ENCODE measurements at regions not wholly inside any gene's neighbourhood (a gene's known extent, or its start where the extent isn't known, plus 50 kb on each side); places are given as distances from the start of the nearest gene placed in this dataset.
A peak's percentile ranks its signal among the peaks of the same experiment; 100 is the strongest.

GRCh38 chr7:46841248-46841647 lies 740.7 kb downstream of the TNS3 start:
- no peak for FAIRE-seq
- TF ChIP-seq CTCF (IDR thresholded peaks at IDR 0.05; ENCODE audit: insufficient read depth, low read depth, low read length) (no peak), EZH2 (IDR thresholded peaks at IDR 0.05; ENCODE audit: insufficient read depth, low read length) (no peak)
- no peak for DNase-seq (ENCODE audit: low read depth)
- Mint-ChIP-seq H3K9me3 (ENCODE audit: unreplicated experiment) (peaks cover 7% of the 10 kb centered on the region), H3K4me1 (ENCODE audit: low read depth, unreplicated experiment) (peaks cover under 1% of the 10 kb centered on the region), H3K36me3 (ENCODE audit: low read depth, unreplicated experiment) (no peaks in the 10 kb centered on the region), H3K4me3 (ENCODE audit: unreplicated experiment) (no peak overlapping the region), H3K27me3 (ENCODE audit: low read depth, unreplicated experiment) (no peaks in the 10 kb centered on the region), H3K27ac (ENCODE audit: unreplicated experiment) (no peak overlapping the region)
- no peak overlapping the region for H3K27ac ChIP-seq (ENCODE audit: low read depth, low read length)
- no peak overlapping the region for H3K4me2 ChIP-seq (ENCODE audit: low read length)
- no peak overlapping the region for H3K4me3 ChIP-seq (ENCODE audit: insufficient read depth, low read depth, low read length)
- no peak overlapping the region for H3K9ac ChIP-seq (ENCODE audit: low read length)
- no peaks in the 10 kb centered on the region for H3K79me2 ChIP-seq (ENCODE audit: insufficient read depth, low read length)
- H3K9me3 ChIP-seq (ENCODE audit: insufficient read depth, low read depth, low read length) = no peaks in the 10 kb centered on the region
- H3K36me3 ChIP-seq (ENCODE audit: insufficient read depth, low read length) = no peaks in the 10 kb centered on the region
- H2AFZ ChIP-seq (ENCODE audit: low read depth, low read length) = no peak overlapping the region
- H3K4me1 ChIP-seq (ENCODE audit: insufficient read depth, low read length) = no peaks in the 10 kb centered on the region
- no peaks in the 10 kb centered on the region for H3K27me3 ChIP-seq (ENCODE audit: insufficient read depth, low read length)
- H4K20me1 ChIP-seq (ENCODE audit: insufficient read depth, low read length) = no peaks in the 10 kb centered on the region

DNA sequence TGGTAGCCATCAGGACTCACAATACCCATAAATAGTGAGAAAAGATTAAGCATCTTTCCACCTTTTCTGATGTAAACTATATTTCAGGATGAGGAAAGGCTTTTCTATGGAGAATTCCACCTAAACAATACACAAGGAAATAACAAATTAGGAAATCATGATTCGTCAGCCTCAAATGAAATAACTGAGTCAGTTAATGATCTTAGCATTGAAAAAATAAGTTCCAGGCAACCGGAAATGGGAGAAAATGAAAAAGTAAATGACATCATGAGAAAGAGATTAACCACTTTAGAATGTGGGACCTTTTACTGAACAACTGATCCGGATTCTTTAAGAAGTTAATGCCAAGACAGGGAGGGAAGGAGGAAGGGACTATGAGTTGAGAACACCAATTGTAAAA lies 742.3 kb downstream of the TNS3 start:
- Histone ChIP-seq H4K20me1 (ENCODE audit: insufficient read depth, low read length) (no peaks in the 10 kb centered on the region), H3K9me3 (ENCODE audit: insufficient read depth, low read depth, low read length) (no peaks in the 10 kb centered on the region), H3K4me1 (ENCODE audit: insufficient read depth, low read length) (no peaks in the 10 kb centered on the region), H3K4me2 (ENCODE audit: low read length) (no peak overlapping the region), H3K79me2 (ENCODE audit: insufficient read depth, low read length) (no peaks in the 10 kb centered on the region), H3K4me3 (ENCODE audit: insufficient read depth, low read depth, low read length) (no peak overlapping the region), H3K27me3 (ENCODE audit: insufficient read depth, low read length) (no peaks in the 10 kb centered on the region), H3K27ac (ENCODE audit: low read depth, low read length) (no peak overlapping the region), H3K36me3 (ENCODE audit: insufficient read depth, low read length) (no peaks in the 10 kb centered on the region), H2AFZ (ENCODE audit: low read depth, low read length) (no peak overlapping the region), H3K9ac (ENCODE audit: low read length) (no peak overlapping the region)
- TF ChIP-seq CTCF (IDR thresholded peaks at IDR 0.05; ENCODE audit: insufficient read depth, low read depth, low read length) (no peak), EZH2 (IDR thresholded peaks at IDR 0.05; ENCODE audit: insufficient read depth, low read length) (no peak)
- no peak for FAIRE-seq
- no peak overlapping the region for H3K27ac Mint-ChIP-seq (ENCODE audit: unreplicated experiment)
- DNase-seq (ENCODE audit: low read depth) = peak; percentile 64
- no peaks in the 10 kb centered on the region for H3K36me3 Mint-ChIP-seq (ENCODE audit: low read depth, unreplicated experiment)
- H3K4me3 Mint-ChIP-seq (ENCODE audit: unreplicated experiment) = no peak overlapping the region
- H3K27me3 Mint-ChIP-seq (ENCODE audit: low read depth, unreplicated experiment) = no peaks in the 10 kb centered on the region
- peaks cover 7% of the 10 kb centered on the region for H3K9me3 Mint-ChIP-seq (ENCODE audit: unreplicated experiment)
- peaks cover 5% of the 10 kb centered on the region for H3K4me1 Mint-ChIP-seq (ENCODE audit: low read depth, unreplicated experiment)

DNA sequence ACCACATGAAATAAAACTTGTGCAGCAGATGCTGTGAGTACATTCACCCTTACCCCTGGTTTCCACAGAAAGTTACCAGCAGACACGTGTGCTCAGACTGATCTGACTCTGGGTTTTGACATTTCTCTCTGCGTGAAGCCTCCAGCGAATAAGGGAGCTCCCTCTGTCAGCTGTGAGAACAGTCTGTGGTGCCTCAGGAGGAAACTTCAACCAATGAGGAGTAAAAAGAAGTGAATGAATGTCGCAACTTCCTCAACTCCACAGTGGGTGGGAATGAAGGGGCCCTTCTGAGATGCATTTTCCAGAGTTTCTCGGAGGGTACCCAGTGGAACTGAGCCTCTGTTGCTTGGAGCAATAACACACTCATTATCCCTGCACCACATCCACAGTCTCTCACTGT lies 743.4 kb downstream of the TNS3 start:
- Mint-ChIP-seq H3K27me3 (ENCODE audit: low read depth, unreplicated experiment) (no peaks in the 10 kb centered on the region), H3K4me1 (ENCODE audit: low read depth, unreplicated experiment) (peaks cover 5% of the 10 kb centered on the region), H3K4me3 (ENCODE audit: unreplicated experiment) (no peak overlapping the region), H3K27ac (ENCODE audit: unreplicated experiment) (no peak overlapping the region), H3K9me3 (ENCODE audit: unreplicated experiment) (peaks cover 7% of the 10 kb centered on the region), H3K36me3 (ENCODE audit: low read depth, unreplicated experiment) (no peaks in the 10 kb centered on the region)
- Histone ChIP-seq H3K9me3 (ENCODE audit: insufficient read depth, low read depth, low read length) (no peaks in the 10 kb centered on the region), H2AFZ (ENCODE audit: low read depth, low read length) (no peak overlapping the region), H3K27me3 (ENCODE audit: insufficient read depth, low read length) (no peaks in the 10 kb centered on the region), H3K9ac (ENCODE audit: low read length) (no peak overlapping the region), H3K4me2 (ENCODE audit: low read length) (no peak overlapping the region), H3K27ac (ENCODE audit: low read depth, low read length) (no peak overlapping the region), H3K79me2 (ENCODE audit: insufficient read depth, low read length) (no peaks in the 10 kb centered on the region), H3K4me3 (ENCODE audit: insufficient read depth, low read depth, low read length) (no peak overlapping the region), H3K36me3 (ENCODE audit: insufficient read depth, low read length) (no peaks in the 10 kb centered on the region), H4K20me1 (ENCODE audit: insufficient read depth, low read length) (no peaks in the 10 kb centered on the region), H3K4me1 (ENCODE audit: insufficient read depth, low read length) (no peaks in the 10 kb centered on the region)
- no peak for DNase-seq (ENCODE audit: low read depth)
- no peak for FAIRE-seq
- no peak for TF ChIP-seq EZH2 (IDR thresholded peaks at IDR 0.05; ENCODE audit: insufficient read depth, low read length)
- TF ChIP-seq CTCF (IDR thresholded peaks at IDR 0.05; ENCODE audit: insufficient read depth, low read depth, low read length) = no peak
